ENCODE measurements at regions not wholly inside any gene's neighbourhood (a gene's known extent, or its start where the extent isn't known, plus 50 kb on each side); places are given as distances from the start of the nearest gene placed in this dataset.

DNA sequence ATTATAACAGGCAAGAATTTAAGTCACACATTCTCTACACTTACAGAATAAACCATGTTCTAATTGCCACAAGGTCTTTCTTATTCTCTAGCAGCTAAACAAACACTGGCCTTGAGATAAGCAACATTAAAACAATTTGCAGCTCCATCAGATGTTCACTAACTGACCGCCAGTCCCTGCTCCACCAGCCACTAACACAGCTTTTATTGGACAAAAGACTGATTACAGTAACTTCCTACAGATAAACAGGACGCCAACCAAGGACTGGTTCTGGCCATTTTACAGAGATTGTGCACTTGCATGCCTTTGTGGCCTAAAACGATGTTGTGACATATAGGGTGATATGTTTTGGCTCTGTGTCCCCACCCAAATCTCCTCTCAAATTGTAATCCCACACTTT lies 388.9 kb upstream of the LRRC4C start:
- TF ChIP-seq, protein P1, sequence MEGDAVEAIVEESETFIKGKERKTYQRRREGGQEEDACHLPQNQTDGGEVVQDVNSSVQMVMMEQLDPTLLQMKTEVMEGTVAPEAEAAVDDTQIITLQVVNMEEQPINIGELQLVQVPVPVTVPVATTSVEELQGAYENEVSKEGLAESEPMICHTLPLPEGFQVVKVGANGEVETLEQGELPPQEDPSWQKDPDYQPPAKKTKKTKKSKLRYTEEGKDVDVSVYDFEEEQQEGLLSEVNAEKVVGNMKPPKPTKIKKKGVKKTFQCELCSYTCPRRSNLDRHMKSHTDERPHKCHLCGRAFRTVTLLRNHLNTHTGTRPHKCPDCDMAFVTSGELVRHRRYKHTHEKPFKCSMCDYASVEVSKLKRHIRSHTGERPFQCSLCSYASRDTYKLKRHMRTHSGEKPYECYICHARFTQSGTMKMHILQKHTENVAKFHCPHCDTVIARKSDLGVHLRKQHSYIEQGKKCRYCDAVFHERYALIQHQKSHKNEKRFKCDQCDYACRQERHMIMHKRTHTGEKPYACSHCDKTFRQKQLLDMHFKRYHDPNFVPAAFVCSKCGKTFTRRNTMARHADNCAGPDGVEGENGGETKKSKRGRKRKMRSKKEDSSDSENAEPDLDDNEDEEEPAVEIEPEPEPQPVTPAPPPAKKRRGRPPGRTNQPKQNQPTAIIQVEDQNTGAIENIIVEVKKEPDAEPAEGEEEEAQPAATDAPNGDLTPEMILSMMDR (conservative IDR thresholded peaks at IDR 0.05 in 1 of 2, IDR thresholded peaks at IDR 0.05 in 1 of 2; ENCODE audit: extremely low read depth in 1 of 2, insufficient read depth in 1 of 2, low read depth in 1 of 2, low read length in 2 of 2), result no peak
- no peak for TF ChIP-seq EZH2 (IDR thresholded peaks at IDR 0.05; ENCODE audit: borderline replicate concordance, low read length)
